Mucosa of rectum (tissue), 2 donors: ENCODE measurements at regions not wholly inside any gene's neighbourhood (a gene's known extent, or its start where the extent isn't known, plus 50 kb on each side); places are given as distances from the start of the nearest gene placed in this dataset.

Experiments used
- H3K27ac ChIP-seq, 2 donors: one replicate each; pipeline ENCODE4 v1.7.0; 2013; ENCODE audit warnings: inconsistent platforms in 2 of 2, low read depth in 2 of 2, low read length in 2 of 2
- H3K27me3 ChIP-seq, 2 donors: one replicate each; pipeline ENCODE4 v1.7.0; 2013; ENCODE audit warnings: low read length in 2 of 2; ENCODE audit not compliant: control insufficient read depth in 2 of 2, insufficient read depth in 2 of 2
- H3K36me3 ChIP-seq, 2 donors: one replicate each; pipeline ENCODE4 v1.7.0; 2013; ENCODE audit warnings: low read length in 2 of 2; ENCODE audit not compliant: control insufficient read depth in 2 of 2, insufficient read depth in 2 of 2
- H3K4me1 ChIP-seq, 2 donors: one replicate each; pipeline ENCODE4 v1.7.0; 2013; ENCODE audit warnings: low read length in 2 of 2, mild to moderate bottlenecking in 1 of 2; ENCODE audit not compliant: control insufficient read depth in 2 of 2, insufficient read depth in 2 of 2
- H3K4me3 ChIP-seq, 2 donors: one replicate each; pipeline ENCODE4 v1.7.0; 2013; ENCODE audit warnings: low read length in 2 of 2
- H3K9ac ChIP-seq, 2 donors: one replicate each; pipeline ENCODE4 v1.7.0; 2013; ENCODE audit warnings: low read length in 2 of 2, low read depth in 1 of 2, mild to moderate bottlenecking in 1 of 2
- H3K9me3 ChIP-seq, 2 donors: one replicate each; pipeline ENCODE4 v1.7.0; 2013; ENCODE audit warnings: low read length in 2 of 2; ENCODE audit not compliant: control insufficient read depth in 2 of 2
- donor health status: healthy.
- donor health status: Normal muscosa, but diverticular disease.

DNA sequence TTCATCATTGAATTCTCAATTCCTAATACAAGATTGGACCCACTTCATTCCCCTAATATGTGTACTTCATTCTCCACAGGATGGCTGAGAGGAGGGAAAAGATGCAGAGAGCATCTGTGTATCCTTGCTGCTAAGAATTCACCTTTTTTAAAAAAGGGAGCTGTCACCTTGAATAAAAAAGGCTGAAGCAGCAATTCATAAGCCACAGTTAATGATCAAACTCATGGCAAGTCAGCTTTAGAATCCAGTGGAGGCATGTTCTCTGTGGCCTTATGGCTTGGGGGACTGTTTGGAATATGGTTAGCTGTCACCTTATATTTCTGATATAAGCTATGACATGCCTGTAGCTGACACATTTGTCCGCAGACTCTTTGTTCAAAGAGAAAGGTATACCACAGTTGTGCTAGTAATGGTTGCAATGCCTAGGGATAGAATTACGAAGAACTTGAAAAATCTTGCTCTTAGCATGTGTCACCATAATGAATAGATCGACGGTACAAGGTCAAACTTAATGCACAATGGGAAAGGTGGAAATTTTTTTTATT is 256.8 kb upstream of the TNC start:
- Histone ChIP-seq H3K9ac (no peak overlapping the region), H3K27me3 (no peaks in the 10 kb centered on the region), H3K36me3 (no peaks in the 10 kb centered on the region), H3K4me1 (no peaks in the 10 kb centered on the region), H3K4me3 (no peak overlapping the region), H3K27ac (no peak overlapping the region), H3K9me3 (no peaks in the 10 kb centered on the region)

DNA sequence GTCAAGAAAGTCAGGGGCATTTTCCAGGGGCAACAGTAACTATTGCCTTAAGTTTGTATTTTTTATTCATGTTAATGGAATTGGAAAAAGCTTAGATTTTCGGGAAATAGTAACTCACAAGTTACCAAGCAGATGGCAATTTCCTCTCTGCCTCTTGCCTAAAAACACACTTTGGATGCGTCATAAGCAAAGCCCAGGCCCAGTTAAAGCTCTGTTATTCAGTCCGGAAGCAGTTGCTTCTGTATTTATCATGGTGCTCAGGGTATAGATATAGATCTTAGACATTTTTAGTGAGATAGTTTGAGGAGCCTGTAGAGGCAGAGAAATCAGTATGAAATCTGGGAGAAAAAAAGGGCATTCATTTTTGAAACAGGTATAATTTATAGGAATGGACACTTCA is 260.3 kb upstream of the TNC start:
- peaks cover 2 to 4% of the 10 kb centered on the region in 2 donors for H3K9me3 ChIP-seq
- H3K4me3 ChIP-seq: no peak overlapping the region
- H3K27me3 ChIP-seq: no peaks in the 10 kb centered on the region
- no peak overlapping the region for H3K27ac ChIP-seq
- no peak overlapping the region for H3K9ac ChIP-seq
- H3K36me3 ChIP-seq: no peaks in the 10 kb centered on the region
- H3K4me1 ChIP-seq: no peaks in the 10 kb centered on the region

DNA sequence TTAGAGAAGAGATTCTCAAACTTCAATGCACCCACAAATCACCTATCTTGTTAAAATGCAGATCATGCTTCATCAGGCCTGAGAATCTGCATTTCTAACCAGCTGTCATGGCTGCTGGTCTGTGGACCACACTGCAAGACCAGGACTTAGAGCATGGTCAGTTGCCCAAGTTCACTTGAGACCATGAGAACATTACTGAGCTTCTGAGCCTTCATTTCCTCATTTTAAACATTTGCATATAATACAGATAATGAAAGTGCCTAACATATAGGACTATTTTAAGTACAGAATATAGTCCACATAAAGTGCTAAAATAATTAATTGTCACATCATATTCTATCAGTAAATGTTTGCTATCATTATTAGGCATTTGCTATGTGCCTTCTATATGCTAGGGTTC is 260.8 kb upstream of the TNC start:
- no peak overlapping the region for H3K4me3 ChIP-seq
- H3K27me3 ChIP-seq: no peaks in the 10 kb centered on the region
- no peak overlapping the region for H3K9ac ChIP-seq
- peaks cover 2 to 4% of the 10 kb centered on the region in 2 donors for H3K9me3 ChIP-seq
- no peaks in the 10 kb centered on the region for H3K36me3 ChIP-seq
- H3K4me1 ChIP-seq: no peaks in the 10 kb centered on the region
- no peak overlapping the region for H3K27ac ChIP-seq

DNA sequence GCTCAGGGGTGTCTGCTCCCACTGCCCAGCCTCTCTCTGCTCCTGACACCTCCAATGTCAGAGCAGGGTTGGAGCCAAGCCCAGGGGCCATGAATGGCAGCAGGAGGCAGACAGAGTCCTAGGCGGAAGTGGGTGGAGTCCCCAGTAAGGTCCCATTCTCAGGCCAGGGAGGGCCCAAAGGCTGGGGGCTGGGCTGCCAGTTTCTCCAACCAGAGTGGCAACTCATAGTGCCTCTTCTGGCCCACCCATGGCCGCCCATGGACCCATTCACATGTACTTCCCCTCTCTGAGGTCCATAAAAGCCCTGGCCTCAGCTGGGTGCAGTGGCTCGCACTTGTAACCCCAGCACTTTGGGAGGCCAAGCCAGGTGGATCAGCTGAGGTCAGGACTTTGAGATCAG is 261.8 kb upstream of the TNC start:
- H3K27ac ChIP-seq: no peak overlapping the region
- H3K9ac ChIP-seq: no peak overlapping the region
- peaks cover 2 to 4% of the 10 kb centered on the region in 2 donors for H3K9me3 ChIP-seq
- no peaks in the 10 kb centered on the region for H3K36me3 ChIP-seq
- H3K4me1 ChIP-seq: no peaks in the 10 kb centered on the region
- no peaks in the 10 kb centered on the region for H3K27me3 ChIP-seq
- no peak overlapping the region for H3K4me3 ChIP-seq

DNA sequence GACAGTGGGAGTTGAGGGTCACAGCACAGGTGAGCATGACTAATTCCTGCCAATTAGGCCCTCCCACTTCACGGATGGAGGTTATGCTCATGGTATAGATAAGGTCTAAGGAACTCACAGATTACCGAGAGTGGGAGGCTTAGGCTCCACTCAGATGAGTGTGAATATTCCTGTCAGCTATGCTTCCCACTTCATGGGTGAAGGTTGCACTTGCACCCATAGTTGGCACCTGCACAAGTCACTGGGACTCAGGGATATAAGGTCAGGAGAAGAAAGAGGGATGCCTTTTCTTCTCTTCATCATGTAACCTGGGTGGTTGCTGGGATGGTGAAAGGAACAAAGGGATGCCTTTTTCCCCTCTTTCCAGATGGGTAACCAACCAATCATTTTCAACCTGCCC is 264.9 kb upstream of the TNC start:
- Histone ChIP-seq H3K4me3 (no peak overlapping the region), H3K36me3 (no peaks in the 10 kb centered on the region), H3K9ac (no peak overlapping the region), H3K9me3 (peaks cover 2 to 4% of the 10 kb centered on the region in 2 donors), H3K4me1 (no peaks in the 10 kb centered on the region), H3K27ac (no peak overlapping the region), H3K27me3 (no peaks in the 10 kb centered on the region)

DNA sequence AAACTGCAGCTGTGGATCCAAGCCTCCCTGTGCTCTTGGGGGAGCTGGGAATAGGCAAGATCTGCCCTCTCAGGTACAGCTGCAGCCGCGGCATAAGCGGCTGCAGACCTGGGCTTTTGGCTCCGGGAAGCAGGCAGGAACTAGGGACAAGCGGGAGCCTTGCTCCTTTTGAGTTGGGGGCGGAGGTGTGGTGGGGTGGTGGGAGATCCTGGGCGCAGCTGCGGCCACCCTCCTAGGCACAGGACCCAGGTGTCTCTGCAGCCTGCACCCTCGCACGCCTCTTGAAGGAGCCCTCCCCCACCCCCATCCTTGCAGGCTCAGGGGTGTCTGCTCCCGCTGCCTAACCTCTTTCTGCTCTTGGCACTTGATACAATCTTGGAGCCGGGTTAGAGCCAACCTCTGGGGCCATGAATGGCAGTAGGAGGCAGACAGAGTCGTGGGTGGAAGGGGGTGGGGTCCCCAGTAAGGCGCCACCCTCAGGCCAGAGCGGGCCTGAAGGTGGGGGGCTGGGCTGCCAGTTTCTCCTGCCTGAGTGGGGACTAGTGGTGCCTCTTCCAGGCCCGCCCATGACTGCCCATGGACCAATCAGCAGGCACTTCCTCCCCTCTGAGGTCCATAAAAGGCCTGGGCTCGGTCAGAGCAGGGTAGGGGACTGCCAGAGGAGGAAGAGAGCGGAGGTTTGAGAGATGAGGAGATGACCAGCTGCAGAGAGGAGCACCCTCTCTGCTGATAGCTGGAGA is 267.6 kb upstream of the TNC start:
- Histone ChIP-seq H3K36me3 (no peaks in the 10 kb centered on the region), H3K9ac (no peak overlapping the region), H3K4me1 (no peaks in the 10 kb centered on the region), H3K27me3 (no peaks in the 10 kb centered on the region), H3K9me3 (peaks cover 2 to 4% of the 10 kb centered on the region in 2 donors), H3K27ac (no peak overlapping the region), H3K4me3 (no peak overlapping the region)

DNA sequence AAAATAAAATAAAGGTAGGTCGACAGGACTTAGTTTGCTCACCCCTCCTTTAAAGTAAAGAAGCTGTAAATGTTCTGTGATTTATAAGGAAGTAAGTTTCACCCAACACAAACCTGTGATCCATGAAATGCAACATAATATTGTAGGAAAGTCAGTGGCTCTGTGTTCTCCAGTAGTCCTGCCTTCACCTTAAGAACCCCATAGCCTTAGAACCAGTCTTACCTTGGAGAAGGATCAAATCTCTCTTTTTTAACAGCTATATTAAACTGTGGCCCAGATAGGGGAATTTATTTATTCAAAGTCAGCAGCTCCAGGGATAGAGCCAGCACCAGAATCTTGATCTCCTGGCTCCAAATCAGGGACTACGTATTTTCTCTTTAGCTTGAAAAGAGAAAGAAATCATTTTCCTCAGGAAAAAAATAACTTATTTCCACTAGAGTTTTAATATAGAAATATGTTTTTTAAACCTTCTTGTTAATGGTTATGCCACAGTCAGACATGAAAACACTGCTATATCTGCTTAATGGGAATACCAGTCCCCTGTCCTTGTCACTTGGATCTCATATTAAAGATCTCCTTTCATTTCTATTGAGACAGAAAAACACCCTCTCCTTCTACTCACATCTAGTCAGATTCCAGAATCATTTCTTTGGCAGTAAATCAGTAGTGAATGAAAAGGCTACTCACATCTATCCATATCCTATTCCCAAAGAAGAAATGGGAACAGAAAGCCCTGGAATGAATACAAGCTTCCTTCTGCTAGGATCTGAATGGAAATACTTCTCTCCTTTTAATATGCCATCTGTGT is 269.2 kb upstream of the TNC start:
- peaks cover 2 to 4% of the 10 kb centered on the region in 2 donors for H3K9me3 ChIP-seq
- no peak overlapping the region for H3K27ac ChIP-seq
- no peak overlapping the region for H3K9ac ChIP-seq
- no peaks in the 10 kb centered on the region for H3K27me3 ChIP-seq
- H3K4me3 ChIP-seq: no peak overlapping the region
- H3K36me3 ChIP-seq: no peaks in the 10 kb centered on the region
- H3K4me1 ChIP-seq: no peaks in the 10 kb centered on the region

DNA sequence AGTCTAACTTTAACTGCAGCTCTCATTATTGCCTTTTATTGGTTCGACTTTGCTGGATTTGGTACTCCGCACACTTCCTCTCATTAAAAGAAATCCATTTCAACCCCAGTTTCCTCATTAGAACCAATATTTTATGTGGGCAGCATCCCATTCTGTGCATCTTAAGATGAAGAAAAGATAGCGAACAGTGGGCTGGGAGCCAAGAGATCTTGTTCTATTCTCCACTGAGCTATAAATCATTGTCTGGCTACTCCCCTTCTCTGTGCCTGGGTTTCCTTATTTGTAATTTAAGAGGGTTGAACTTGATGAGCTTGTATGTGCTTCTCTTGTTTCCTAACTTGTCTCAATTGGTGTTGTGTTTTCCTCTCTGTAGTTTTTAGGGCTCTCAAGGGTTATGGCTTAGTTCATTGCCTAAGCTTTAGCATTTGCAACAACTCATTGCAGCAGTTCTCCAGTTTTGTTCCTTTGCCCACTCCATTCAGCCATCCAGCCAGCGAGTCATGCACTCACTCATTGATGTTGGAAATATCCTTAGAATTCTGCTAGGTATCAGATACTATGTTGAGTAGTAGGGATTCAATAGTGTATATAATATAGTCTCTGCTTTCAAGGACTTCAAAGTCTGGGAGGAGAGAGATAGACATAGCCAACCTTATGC is 273.3 kb upstream of the TNC start:
- H3K9ac ChIP-seq: no peak overlapping the region

DNA sequence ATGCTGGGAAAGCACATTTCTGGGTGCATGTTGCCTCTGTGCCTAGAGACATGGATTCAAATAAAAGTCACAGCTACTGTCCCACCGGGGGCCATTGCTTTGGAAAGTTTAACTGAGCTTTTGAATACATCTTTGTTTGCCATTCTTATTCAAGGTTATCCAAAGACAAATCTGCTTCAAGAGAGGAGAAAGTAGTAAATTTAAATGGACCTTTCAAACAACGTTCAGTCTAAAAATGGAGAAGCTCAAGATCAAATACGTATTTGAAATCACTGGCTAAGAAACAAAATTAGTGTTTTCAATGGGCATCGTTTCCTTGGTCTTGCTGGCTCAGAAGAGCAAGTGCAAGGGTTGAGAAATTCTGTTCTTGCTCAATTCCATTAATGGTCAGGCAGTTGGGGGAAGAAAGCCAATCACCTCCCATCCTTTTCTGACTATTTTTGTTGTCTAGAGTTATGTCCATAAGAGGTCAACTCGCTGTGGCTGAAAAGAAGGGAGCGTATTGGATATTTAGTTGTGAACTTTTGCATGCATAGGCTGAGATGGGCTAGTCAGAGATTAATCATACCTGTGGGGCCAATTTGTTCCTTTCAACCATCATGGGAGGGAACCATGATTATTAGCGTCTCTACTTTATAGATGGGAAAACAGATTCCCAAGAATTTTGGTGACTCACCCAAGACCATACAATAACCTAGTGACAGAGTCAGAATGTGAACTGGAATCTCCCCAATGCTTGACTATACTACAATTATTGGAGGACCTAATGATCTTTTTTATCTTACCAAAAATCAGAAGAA is 276.2 kb upstream of the TNC start:
- H3K27ac ChIP-seq: no peak overlapping the region
- no peaks in the 10 kb centered on the region for H3K36me3 ChIP-seq

More for the DNA sequence above, 273.3 kb upstream of the TNC start:
- Histone ChIP-seq H3K4me3 (no peak overlapping the region), H3K9me3 (no peaks in the 10 kb centered on the region), H3K36me3 (no peaks in the 10 kb centered on the region), H3K4me1 (no peaks in the 10 kb centered on the region), H3K27ac (no peak overlapping the region), H3K27me3 (no peaks in the 10 kb centered on the region)

More for the DNA sequence above, 276.2 kb upstream of the TNC start:
- Histone ChIP-seq H3K4me3 (no peak overlapping the region), H3K4me1 (no peaks in the 10 kb centered on the region), H3K27me3 (no peaks in the 10 kb centered on the region), H3K9me3 (no peaks in the 10 kb centered on the region), H3K9ac (no peak overlapping the region)
